ENCODE measurements at regions not wholly inside any gene's neighbourhood (a gene's known extent, or its start where the extent isn't known, plus 50 kb on each side); places are given as distances from the start of the nearest gene placed in this dataset.

GRCh38 chr1:29896791-29897714 lies 660.7 kb downstream of the PTPRU start:
- no peak for DNase-seq (ENCODE audit: low spot score)

GRCh38 chr1:29896300-29896699 lies 660.0 kb downstream of the PTPRU start:
- no peak for DNase-seq (ENCODE audit: low spot score)

- no peak for DNase-seq (ENCODE audit: low spot score)
These were observed 658.9 kb downstream of the PTPRU start for GRCh38 chr1:29895201-29895600.

- no peak for DNase-seq (ENCODE audit: low spot score)
These were observed 658.0 kb downstream of the PTPRU start for GRCh38 chr1:29894311-29894710.

GRCh38 chr1:29893806-29894205 lies 657.5 kb downstream of the PTPRU start:
- no peak for DNase-seq (ENCODE audit: low spot score)

GRCh38 chr1:29893046-29893723 lies 656.9 kb downstream of the PTPRU start:
- no peak for DNase-seq (ENCODE audit: low spot score)

- no peak for DNase-seq (ENCODE audit: low spot score)
These were observed 655.9 kb downstream of the PTPRU start for GRCh38 chr1:29892247-29892646.

- DNase-seq (ENCODE audit: low spot score) = no peak
These were observed 654.1 kb downstream of the PTPRU start for GRCh38 chr1:29890201-29890959.

GRCh38 chr1:29889776-29890175 lies 653.5 kb downstream of the PTPRU start:
- DNase-seq (ENCODE audit: low spot score) = no peak

- DNase-seq (ENCODE audit: low spot score) = no peak
These were observed 648.4 kb downstream of the PTPRU start for GRCh38 chr1:29884740-29885139.

GRCh38 chr1:29883986-29884385 lies 647.7 kb downstream of the PTPRU start:
- DNase-seq (ENCODE audit: low spot score) = no peak

GRCh38 chr1:29883411-29883832 lies 647.1 kb downstream of the PTPRU start:
- DNase-seq (ENCODE audit: low spot score) = no peak

- DNase-seq (ENCODE audit: low spot score) = no peak
These were observed 644.2 kb downstream of the PTPRU start for GRCh38 chr1:29880556-29880955.

GRCh38 chr1:29879217-29879616 lies 642.9 kb downstream of the PTPRU start:
- no peak for DNase-seq (ENCODE audit: low spot score)

- no peak for DNase-seq (ENCODE audit: low spot score)
These were observed 642.2 kb downstream of the PTPRU start for GRCh38 chr1:29878501-29878900.

- DNase-seq (ENCODE audit: low spot score) = no peak
These were observed 640.6 kb downstream of the PTPRU start for GRCh38 chr1:29876902-29877301.

- no peak for DNase-seq (ENCODE audit: low spot score)
These were observed 640.1 kb downstream of the PTPRU start for GRCh38 chr1:29876441-29876840.

- no peak for DNase-seq (ENCODE audit: low spot score)
These were observed 639.3 kb downstream of the PTPRU start for GRCh38 chr1:29875557-29876028.

- DNase-seq (ENCODE audit: low spot score) = no peak
These were observed 634.3 kb downstream of the PTPRU start for GRCh38 chr1:29870621-29871020.

- DNase-seq (ENCODE audit: low spot score) = no peak
These were observed 633.5 kb downstream of the PTPRU start for GRCh38 chr1:29869802-29870201.

GRCh38 chr1:29868944-29869343 lies 632.6 kb downstream of the PTPRU start:
- DNase-seq (ENCODE audit: low spot score) = no peak

- DNase-seq (ENCODE audit: low spot score) = no peak
These were observed 631.8 kb downstream of the PTPRU start for GRCh38 chr1:29868096-29868495.
